Stomach smooth muscle (tissue), 2 donors: ENCODE measurements at regions not wholly inside any gene's neighbourhood (a gene's known extent, or its start where the extent isn't known, plus 50 kb on each side); places are given as distances from the start of the nearest gene placed in this dataset.

Source experiments
- H3K27ac ChIP-seq: one replicate; pipeline ENCODE4 v1.7.0; 2013; ENCODE audit warnings: mild to moderate bottlenecking, low read length, inconsistent platforms
- H3K27me3 ChIP-seq, 2 donors: one replicate each; pipeline ENCODE4 v1.7.0; 2013; ENCODE audit warnings: low read length in 2 of 2; ENCODE audit not compliant: insufficient read depth in 2 of 2, control insufficient read depth in 1 of 2
- H3K36me3 ChIP-seq, 2 donors: one replicate each; pipeline ENCODE4 v1.7.0; 2013; ENCODE audit warnings: low read length in 2 of 2; ENCODE audit not compliant: control insufficient read depth in 2 of 2, insufficient read depth in 2 of 2
- H3K4me1 ChIP-seq: one replicate; pipeline ENCODE4 v1.7.0; 2013; ENCODE audit warnings: low read length; ENCODE audit not compliant: control insufficient read depth, insufficient read depth
- H3K4me3 ChIP-seq, 2 donors: one replicate each; pipeline ENCODE4 v1.7.0; 2013; ENCODE audit warnings: low read length in 2 of 2
- H3K9ac ChIP-seq, 2 donors: one replicate each; pipeline ENCODE4 v1.7.0; 2013; ENCODE audit warnings: low read length in 2 of 2, mild to moderate bottlenecking in 1 of 2
- H3K9me3 ChIP-seq, 2 donors: one replicate each; pipeline ENCODE4 v1.7.0; 2013; ENCODE audit warnings: low read length in 2 of 2; ENCODE audit not compliant: control insufficient read depth in 2 of 2
- donor health status: healthy.
- donor health status: Pancreatic carcinoma.

DNA sequence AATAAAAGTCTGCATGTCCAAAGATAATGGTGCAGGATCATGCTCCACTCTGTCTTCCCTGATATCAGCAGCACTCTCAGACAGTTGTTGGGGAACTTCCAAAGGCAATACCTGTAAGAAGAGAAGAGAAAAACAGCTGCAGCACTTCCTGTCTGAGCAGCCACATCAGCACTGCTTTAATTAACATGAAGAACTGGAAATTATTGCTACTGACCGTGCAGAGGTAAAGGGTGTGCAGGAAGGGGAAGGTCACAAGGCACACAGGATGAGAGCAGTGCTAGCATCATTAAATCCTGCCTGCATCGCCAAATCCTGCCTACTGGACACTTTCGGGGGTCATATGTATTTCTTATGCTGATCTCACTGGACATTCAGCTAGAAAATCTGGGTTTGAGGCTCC, 379.0 kb downstream of the LMX1A start:
- no peak overlapping the region for H3K9ac ChIP-seq
- no peak overlapping the region for H3K4me3 ChIP-seq
- H3K27me3 ChIP-seq: no peaks in the 10 kb centered on the region
- peaks cover 12% of the 10 kb centered on the region for H3K4me1 ChIP-seq
- no peaks in the 10 kb centered on the region for H3K9me3 ChIP-seq
- no peaks in the 10 kb centered on the region for H3K36me3 ChIP-seq
- no peak overlapping the region for H3K27ac ChIP-seq

DNA sequence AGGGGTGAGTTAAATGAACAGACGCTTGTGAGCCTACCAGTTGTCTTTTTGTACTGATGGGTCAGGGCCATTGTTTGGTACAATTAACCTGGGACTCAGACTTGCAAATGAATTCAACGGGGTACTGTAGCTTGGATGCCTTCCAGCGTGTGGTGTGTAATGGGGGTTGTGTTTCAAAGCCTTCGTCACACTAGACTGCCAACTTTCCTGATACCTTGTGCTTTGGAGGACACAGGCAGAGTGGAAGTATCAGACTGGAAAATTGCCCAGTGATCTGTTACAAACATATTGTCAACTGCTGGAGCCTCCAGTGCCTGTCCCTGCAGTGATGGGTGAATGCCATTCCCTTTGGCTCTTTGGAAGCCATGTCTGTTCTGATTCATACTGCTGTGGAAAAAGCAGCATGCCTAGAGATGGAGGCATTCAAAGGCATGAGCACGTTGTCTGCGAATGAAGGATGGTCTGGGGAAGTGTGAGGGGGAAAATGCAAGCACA, 384.5 kb downstream of the LMX1A start:
- no peaks in the 10 kb centered on the region for H3K27me3 ChIP-seq
- no peaks in the 10 kb centered on the region for H3K36me3 ChIP-seq
- peaks cover 0 to 4% of the 10 kb centered on the region in 2 donors for H3K9me3 ChIP-seq
- no peak overlapping the region for H3K9ac ChIP-seq
- no peak overlapping the region for H3K27ac ChIP-seq
- H3K4me3 ChIP-seq: no peak overlapping the region
- no peaks in the 10 kb centered on the region for H3K4me1 ChIP-seq

DNA sequence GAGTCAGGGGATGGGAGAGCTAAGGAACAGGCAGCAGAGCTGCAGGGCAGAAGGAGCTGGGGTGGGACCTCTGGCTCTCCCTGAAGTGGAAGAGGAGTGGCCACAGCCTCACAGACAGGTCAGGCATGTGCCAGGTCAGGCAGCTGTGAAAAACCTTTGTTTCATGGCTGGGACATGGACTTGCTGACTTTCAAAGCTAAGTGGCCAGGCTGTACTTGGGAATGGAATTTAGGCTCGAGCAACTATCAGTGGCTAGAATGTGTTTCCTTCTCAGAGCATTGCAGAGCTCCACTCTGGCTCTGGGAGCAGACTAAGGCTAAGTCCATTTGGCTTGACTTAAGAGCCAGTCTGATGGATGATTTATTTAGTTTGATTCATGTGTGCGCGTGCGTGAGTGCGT, 385.1 kb downstream of the LMX1A start:
- no peak overlapping the region for H3K27ac ChIP-seq
- H3K27me3 ChIP-seq: no peaks in the 10 kb centered on the region
- no peak overlapping the region for H3K9ac ChIP-seq
- H3K36me3 ChIP-seq: no peaks in the 10 kb centered on the region
- peaks cover 0 to 4% of the 10 kb centered on the region in 2 donors for H3K9me3 ChIP-seq
- no peaks in the 10 kb centered on the region for H3K4me1 ChIP-seq
- H3K4me3 ChIP-seq: no peak overlapping the region

DNA sequence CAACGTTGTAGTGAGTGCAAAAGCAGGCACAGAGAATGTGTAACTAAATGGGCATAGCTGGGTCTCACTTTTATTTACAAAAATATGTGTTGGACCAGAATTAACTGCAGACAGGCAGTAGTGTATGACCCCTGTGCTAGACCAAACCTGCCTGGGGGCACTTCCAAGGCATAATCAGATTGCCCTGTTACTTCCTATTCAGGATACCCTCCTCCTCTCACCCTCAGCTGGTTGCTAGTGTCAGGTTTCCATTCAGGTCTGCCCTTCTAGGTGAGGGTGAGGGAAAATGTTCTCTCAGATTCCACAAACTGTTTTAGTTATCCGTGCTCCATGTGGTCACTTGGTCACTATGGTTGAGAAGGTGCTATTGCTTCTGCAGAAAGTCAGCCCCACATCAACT, 387.3 kb downstream of the LMX1A start:
- H3K27me3 ChIP-seq: no peaks in the 10 kb centered on the region
- no peaks in the 10 kb centered on the region for H3K36me3 ChIP-seq
- no peak overlapping the region for H3K9ac ChIP-seq
- no peak overlapping the region for H3K27ac ChIP-seq
- peaks cover 0 to 4% of the 10 kb centered on the region in 2 donors for H3K9me3 ChIP-seq
- no peak overlapping the region for H3K4me3 ChIP-seq
- no peaks in the 10 kb centered on the region for H3K4me1 ChIP-seq

DNA sequence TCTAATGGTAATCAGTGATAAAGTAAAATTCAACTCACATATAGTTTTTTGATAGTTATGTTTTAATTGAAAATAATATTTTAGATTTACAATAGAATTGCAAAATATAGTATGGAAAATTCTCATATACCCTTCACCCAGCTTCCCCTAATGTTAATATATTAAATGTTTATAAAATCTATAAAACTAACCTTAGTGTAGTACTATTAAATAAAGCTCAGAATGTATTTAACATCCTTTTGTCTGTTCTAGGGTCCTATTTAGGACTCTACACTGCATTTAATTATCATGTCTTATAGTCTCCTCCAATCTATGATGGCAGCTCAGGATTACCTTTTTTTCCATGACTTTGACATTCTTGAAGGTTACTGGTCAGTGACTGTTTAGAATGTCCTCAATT, 389.2 kb downstream of the LMX1A start:
- H3K9ac ChIP-seq: no peak overlapping the region
- H3K4me3 ChIP-seq: no peak overlapping the region
- H3K4me1 ChIP-seq: no peaks in the 10 kb centered on the region
- H3K27me3 ChIP-seq: no peaks in the 10 kb centered on the region
- H3K9me3 ChIP-seq: peaks cover 0 to 4% of the 10 kb centered on the region in 2 donors
- H3K36me3 ChIP-seq: no peaks in the 10 kb centered on the region
- no peak overlapping the region for H3K27ac ChIP-seq

DNA sequence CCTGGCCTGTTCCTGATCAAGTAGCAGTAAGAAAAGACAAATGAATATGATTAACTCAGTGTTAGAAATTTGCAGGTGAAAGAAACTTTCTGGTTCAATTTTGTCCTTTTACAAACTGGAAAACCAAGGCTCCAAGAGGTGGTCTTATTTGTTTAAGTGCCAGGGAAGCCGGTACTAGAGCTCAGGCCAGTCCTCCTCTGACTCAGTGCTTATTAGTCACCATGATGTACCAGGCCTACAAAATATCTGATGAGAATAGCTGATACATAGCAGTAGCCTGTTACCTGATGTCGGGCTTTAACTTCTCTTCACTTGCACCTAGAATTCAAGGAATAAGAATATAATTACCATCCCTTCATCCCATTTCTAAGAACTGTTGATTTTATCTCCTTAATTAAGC, 394.8 kb downstream of the LMX1A start:
- Histone ChIP-seq H3K27me3 (no peaks in the 10 kb centered on the region), H3K36me3 (no peaks in the 10 kb centered on the region), H3K27ac (no peak overlapping the region), H3K9me3 (no peaks in the 10 kb centered on the region), H3K4me3 (no peak overlapping the region), H3K4me1 (no peaks in the 10 kb centered on the region), H3K9ac (no peak overlapping the region)

DNA sequence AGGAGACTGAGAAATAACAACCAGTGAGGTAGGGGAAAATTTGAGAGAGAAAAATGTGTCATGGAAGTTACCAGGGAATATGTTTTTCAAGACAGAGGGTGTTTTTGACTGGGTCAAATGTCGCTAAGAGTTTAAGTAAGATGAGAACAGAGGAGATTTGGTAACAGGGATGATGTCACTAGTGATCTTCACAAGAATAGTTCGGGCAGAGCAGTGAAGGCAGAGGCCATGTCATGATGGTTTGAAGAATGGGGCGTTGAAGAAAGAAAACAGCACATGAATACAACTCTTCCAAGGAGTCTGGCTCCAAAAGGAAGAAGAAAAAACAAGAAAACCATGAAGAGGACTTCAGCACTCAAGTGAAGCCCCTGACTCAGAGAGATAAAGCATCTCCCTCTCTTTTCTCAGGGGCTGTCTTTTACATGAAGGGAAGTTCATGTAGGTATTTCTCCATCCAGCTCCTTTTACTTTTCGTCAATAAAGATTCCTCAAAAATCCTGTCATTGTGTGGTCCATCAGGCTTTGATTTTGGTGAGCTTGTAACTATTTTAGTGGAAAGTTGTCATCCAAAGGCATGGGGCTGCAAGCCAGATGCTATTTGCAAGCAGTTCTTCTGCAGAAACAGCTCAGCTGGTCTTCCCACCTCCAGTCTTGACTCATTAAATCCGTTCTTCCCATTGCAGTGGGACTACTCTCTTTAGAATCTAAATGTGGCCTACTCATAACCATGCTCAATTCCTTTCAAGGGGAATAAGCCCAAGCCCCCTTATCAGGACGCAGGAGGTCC, 397.3 kb downstream of the LMX1A start:
- Histone ChIP-seq H3K27ac (no peak overlapping the region), H3K36me3 (no peaks in the 10 kb centered on the region), H3K9me3 (no peaks in the 10 kb centered on the region), H3K27me3 (no peaks in the 10 kb centered on the region), H3K4me3 (no peak overlapping the region), H3K4me1 (no peaks in the 10 kb centered on the region), H3K9ac (no peak overlapping the region)

DNA sequence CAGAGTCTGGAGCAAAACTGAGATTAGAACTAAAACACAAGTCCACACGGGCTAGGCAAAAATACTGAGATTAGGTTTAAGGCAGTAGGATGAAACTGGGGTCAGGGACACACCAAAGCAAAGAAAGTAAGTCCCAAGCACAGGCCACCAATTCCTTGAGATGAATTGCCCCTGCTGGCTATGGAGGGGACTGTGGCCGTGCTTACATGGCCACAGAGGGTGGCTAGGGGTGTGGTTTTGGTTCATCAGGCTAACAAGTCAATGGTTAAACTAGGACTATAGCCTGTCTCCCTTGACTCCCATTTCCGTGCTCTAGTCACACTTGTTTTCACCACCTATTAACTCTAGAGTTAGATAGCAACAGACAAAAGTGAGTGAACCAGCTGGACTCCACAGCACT, 394.8 kb downstream of the PBX1 start:
- Histone ChIP-seq H3K4me1 (peaks cover 12% of the 10 kb centered on the region), H3K27me3 (no peaks in the 10 kb centered on the region), H3K9me3 (no peaks in the 10 kb centered on the region), H3K36me3 (no peaks in the 10 kb centered on the region), H3K27ac (no peak overlapping the region), H3K9ac (no peak overlapping the region), H3K4me3 (no peak overlapping the region)

DNA sequence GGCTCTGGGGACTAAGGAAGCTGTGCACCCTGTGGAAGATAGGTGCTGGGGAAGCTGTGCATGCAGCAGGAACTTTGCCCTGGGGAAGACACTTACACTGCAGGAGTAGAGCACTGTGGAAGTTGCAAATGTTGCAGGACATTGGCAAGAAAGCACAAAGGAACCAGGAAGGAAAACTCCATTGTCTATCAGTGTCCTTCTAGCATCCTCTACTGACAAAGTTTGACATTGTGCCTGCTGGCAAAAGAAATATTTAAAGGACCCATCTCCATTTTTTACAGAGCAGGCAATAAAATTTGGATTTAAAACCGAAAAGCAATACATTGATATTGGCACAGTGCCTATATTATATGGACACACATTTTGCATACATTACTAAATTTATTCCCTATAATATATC, 394.1 kb downstream of the PBX1 start:
- Histone ChIP-seq H3K9me3 (no peaks in the 10 kb centered on the region), H3K4me3 (no peak overlapping the region), H3K9ac (no peak overlapping the region), H3K36me3 (no peaks in the 10 kb centered on the region), H3K4me1 (peaks cover 12% of the 10 kb centered on the region), H3K27me3 (no peaks in the 10 kb centered on the region), H3K27ac (no peak overlapping the region)

DNA sequence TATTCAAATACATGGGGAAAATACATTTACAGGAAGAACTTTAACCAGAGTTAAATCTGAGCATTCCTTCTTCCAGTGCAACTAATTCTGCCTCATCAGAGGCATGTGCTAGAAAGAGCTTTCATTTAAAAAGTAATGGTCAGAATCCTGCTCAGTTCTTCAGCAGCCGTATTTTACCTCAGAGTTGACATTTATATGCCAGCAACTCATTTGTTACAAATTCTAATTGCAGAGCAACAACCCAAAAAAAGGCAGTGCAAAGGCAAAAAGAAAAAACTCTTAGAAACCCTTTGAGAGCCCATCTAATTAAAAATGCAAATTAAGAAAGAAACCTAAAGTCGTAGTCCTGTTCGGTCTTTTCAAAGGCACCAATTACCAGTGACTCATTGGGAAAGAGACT, 392.5 kb downstream of the PBX1 start:
- peaks cover 12% of the 10 kb centered on the region for H3K4me1 ChIP-seq
- no peaks in the 10 kb centered on the region for H3K27me3 ChIP-seq
- H3K4me3 ChIP-seq: no peak overlapping the region
- H3K9ac ChIP-seq: no peak overlapping the region
- H3K27ac ChIP-seq: peak overlapping the region; percentile 37
- H3K9me3 ChIP-seq: no peaks in the 10 kb centered on the region
- no peaks in the 10 kb centered on the region for H3K36me3 ChIP-seq

DNA sequence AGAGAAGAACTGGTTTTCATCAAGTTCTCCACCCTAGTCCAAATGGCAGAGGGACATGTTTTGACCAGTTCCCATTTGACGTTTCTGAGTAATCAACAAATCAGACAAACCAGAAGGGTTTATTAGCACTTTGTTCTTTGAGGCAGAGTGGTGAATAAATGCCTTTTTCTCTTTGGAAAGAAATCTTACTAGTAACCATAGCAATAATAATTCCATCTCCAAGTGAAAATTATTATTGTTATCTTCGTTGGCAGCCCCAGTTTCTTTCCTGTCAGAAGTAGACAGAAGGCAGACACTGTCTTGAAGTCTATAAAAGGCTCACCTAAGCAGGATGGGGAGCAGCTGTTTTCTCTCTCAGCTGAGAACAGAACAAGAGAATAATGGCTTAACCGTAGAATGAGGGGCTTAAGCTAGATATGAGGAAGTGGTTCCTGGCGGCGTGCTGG, 391.6 kb downstream of the PBX1 start:
- Histone ChIP-seq H3K4me1 (peaks cover 12% of the 10 kb centered on the region), H3K27ac (peak overlapping the region; percentile 42), H3K36me3 (no peaks in the 10 kb centered on the region), H3K4me3 (no peak overlapping the region), H3K27me3 (no peaks in the 10 kb centered on the region), H3K9me3 (no peaks in the 10 kb centered on the region), H3K9ac (no peak overlapping the region)
